ENCODE measurements at regions not wholly inside any gene's neighbourhood (a gene's known extent, or its start where the extent isn't known, plus 50 kb on each side); places are given as distances from the start of the nearest gene placed in this dataset.

DNA sequence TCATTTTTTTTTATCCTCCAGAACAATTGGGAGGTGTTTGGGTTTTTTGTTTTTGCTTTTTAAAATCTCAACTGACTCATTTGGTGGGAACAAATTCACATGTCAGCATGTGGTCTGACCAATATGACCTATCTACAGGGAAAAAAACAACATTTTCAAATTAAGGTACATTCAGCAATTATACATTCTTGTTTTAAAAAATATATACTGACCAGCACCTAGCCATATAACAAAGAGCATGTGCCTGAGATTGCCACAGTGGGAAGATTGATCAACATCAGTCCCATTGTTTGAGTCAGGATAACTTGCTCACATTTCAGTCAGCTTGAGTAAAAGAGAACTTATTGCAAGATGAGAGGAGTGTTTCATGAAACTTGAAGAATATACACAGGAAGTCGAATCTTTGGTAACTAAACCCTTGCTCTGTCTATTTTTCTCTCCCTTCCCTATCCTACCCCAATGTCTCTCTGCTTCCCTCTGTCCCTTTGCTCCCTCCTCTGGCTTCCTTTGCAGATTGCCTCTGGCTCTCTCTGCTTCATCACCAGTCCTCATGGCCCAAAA lies 163.2 kb upstream of the TAB2 start:
- TF ChIP-seq EZH2 (IDR thresholded peaks at IDR 0.05; ENCODE audit: insufficient read depth, poor library complexity, severe bottlenecking) (no peak), EZH2phosphoT487 (IDR thresholded peaks at IDR 0.05; ENCODE audit: insufficient read depth, low read depth) (no peak)

All from GM23248 (cell line).